ENCODE measurements at regions not wholly inside any gene's neighbourhood (a gene's known extent, or its start where the extent isn't known, plus 50 kb on each side); places are given as distances from the start of the nearest gene placed in this dataset.

- no peaks in the 10 kb centered on the region for H3K27me3 ChIP-seq
- H3K4me3 ChIP-seq: no peak overlapping the region
- no peak overlapping the region for H3K27ac ChIP-seq
- no peaks in the 10 kb centered on the region for H3K36me3 ChIP-seq
- no peaks in the 10 kb centered on the region for H3K4me1 ChIP-seq
- H3K9me3 ChIP-seq: no peaks in the 10 kb centered on the region
- TF ChIP-seq CTCF (IDR thresholded peaks at IDR 0.05): no peak
- intact Hi-C loops (cut with DNase I): no loop called here
- no peak for DNase-seq (ENCODE audit: low spot score in 2 of 2)
Observed at GRCh38 chr10:57472823-57473619, 794.7 kb downstream of the IPMK start.

- H3K9me3 ChIP-seq: no peaks in the 10 kb centered on the region
- H3K4me1 ChIP-seq: no peaks in the 10 kb centered on the region
- no peak for TF ChIP-seq CTCF (IDR thresholded peaks at IDR 0.05)
- DNase-seq (ENCODE audit: low spot score in 2 of 2): no peak
- H3K27ac ChIP-seq: no peak overlapping the region
- no peaks in the 10 kb centered on the region for H3K27me3 ChIP-seq
- H3K36me3 ChIP-seq: no peaks in the 10 kb centered on the region
- no peak overlapping the region for H3K4me3 ChIP-seq
- intact Hi-C loops (cut with DNase I): no loop called here
Observed at GRCh38 chr10:57468894-57469432, 798.7 kb downstream of the IPMK start.

- Histone ChIP-seq H3K27me3 (no peaks in the 10 kb centered on the region), H3K27ac (no peak overlapping the region), H3K36me3 (no peaks in the 10 kb centered on the region), H3K9me3 (no peaks in the 10 kb centered on the region), H3K4me3 (no peak overlapping the region), H3K4me1 (no peaks in the 10 kb centered on the region)
- intact Hi-C loops (cut with DNase I): no loop called here
- no peak for TF ChIP-seq CTCF (IDR thresholded peaks at IDR 0.05)
- no peak for DNase-seq (ENCODE audit: low spot score in 2 of 2)
Observed at GRCh38 chr10:57465155-57465554, 802.5 kb downstream of the IPMK start.

GRCh38 chr10:57460540-57460939 lies 807.2 kb downstream of the IPMK start:
- Histone ChIP-seq H3K27me3 (no peaks in the 10 kb centered on the region), H3K9me3 (no peaks in the 10 kb centered on the region), H3K27ac (no peak overlapping the region), H3K4me3 (no peak overlapping the region), H3K4me1 (no peaks in the 10 kb centered on the region), H3K36me3 (no peaks in the 10 kb centered on the region)
- no peak for DNase-seq (ENCODE audit: low spot score in 2 of 2)
- intact Hi-C loops (cut with DNase I): no loop called here
- no peak for TF ChIP-seq CTCF (IDR thresholded peaks at IDR 0.05)

GRCh38 chr10:57457972-57458512 lies 809.7 kb downstream of the IPMK start:
- H3K27ac ChIP-seq: no peak overlapping the region
- H3K4me3 ChIP-seq: no peak overlapping the region
- no peaks in the 10 kb centered on the region for H3K9me3 ChIP-seq
- H3K27me3 ChIP-seq: no peaks in the 10 kb centered on the region
- H3K4me1 ChIP-seq: no peaks in the 10 kb centered on the region
- no peak for DNase-seq (ENCODE audit: low spot score in 2 of 2)
- TF ChIP-seq CTCF (IDR thresholded peaks at IDR 0.05): no peak
- intact Hi-C loops (cut with DNase I): no loop called here
- no peaks in the 10 kb centered on the region for H3K36me3 ChIP-seq
